ENCODE measurements at regions not wholly inside any gene's neighbourhood (a gene's known extent, or its start where the extent isn't known, plus 50 kb on each side); places are given as distances from the start of the nearest gene placed in this dataset.

- in situ Hi-C loops (cut with HindIII; ENCODE audit: low sequenced_read_pairs), result no loop called here
- DNase-seq (ENCODE audit: low spot score), result no peak
These were observed 248.4 kb upstream of the KLF6 start for GRCh38 chr10:4033341-4033896.

- no peak for DNase-seq (ENCODE audit: low spot score)
- in situ Hi-C loops (cut with HindIII; ENCODE audit: low sequenced_read_pairs), result no loop called here
These were observed 244.9 kb upstream of the KLF6 start for GRCh38 chr10:4029866-4030265.

- no peak for DNase-seq (ENCODE audit: low spot score)
- in situ Hi-C loops (cut with HindIII; ENCODE audit: low sequenced_read_pairs), result no loop called here
These were observed 244.0 kb upstream of the KLF6 start for GRCh38 chr10:4028854-4029583.

GRCh38 chr10:4028027-4028471, 243.0 kb upstream of the KLF6 start:
- in situ Hi-C loops (cut with HindIII; ENCODE audit: low sequenced_read_pairs), result no loop called here
- DNase-seq (ENCODE audit: low spot score), result no peak

- in situ Hi-C loops (cut with HindIII; ENCODE audit: low sequenced_read_pairs), result no loop called here
- DNase-seq (ENCODE audit: low spot score), result peak; percentile 10
These were observed 240.3 kb upstream of the KLF6 start for GRCh38 chr10:4025339-4025738.

GRCh38 chr10:4024516-4025245, 239.7 kb upstream of the KLF6 start:
- peak; percentile 35 for DNase-seq (ENCODE audit: low spot score)
- in situ Hi-C loops (cut with HindIII; ENCODE audit: low sequenced_read_pairs), result no loop called here

- no peak for DNase-seq (ENCODE audit: low spot score)
- in situ Hi-C loops (cut with HindIII; ENCODE audit: low sequenced_read_pairs), result no loop called here
These were observed 239.0 kb upstream of the KLF6 start for GRCh38 chr10:4024027-4024426.

GRCh38 chr10:4022473-4022872, 237.5 kb upstream of the KLF6 start:
- in situ Hi-C loops (cut with HindIII; ENCODE audit: low sequenced_read_pairs), result no loop called here
- no peak for DNase-seq (ENCODE audit: low spot score)

GRCh38 chr10:4020631-4021030, 235.6 kb upstream of the KLF6 start:
- DNase-seq (ENCODE audit: low spot score), result no peak
- in situ Hi-C loops (cut with HindIII; ENCODE audit: low sequenced_read_pairs), result no loop called here

- no peak for DNase-seq (ENCODE audit: low spot score)
- in situ Hi-C loops (cut with HindIII; ENCODE audit: low sequenced_read_pairs), result no loop called here
These were observed 233.1 kb upstream of the KLF6 start for GRCh38 chr10:4018054-4018511.

- in situ Hi-C loops (cut with HindIII; ENCODE audit: low sequenced_read_pairs), result no loop called here
- DNase-seq (ENCODE audit: low spot score), result no peak
These were observed 232.3 kb upstream of the KLF6 start for GRCh38 chr10:4017336-4017735.

GRCh38 chr10:4016214-4016740, 231.3 kb upstream of the KLF6 start:
- in situ Hi-C loops (cut with HindIII; ENCODE audit: low sequenced_read_pairs), result no loop called here
- no peak for DNase-seq (ENCODE audit: low spot score)

GRCh38 chr10:4013651-4014121, 228.7 kb upstream of the KLF6 start:
- no peak for DNase-seq (ENCODE audit: low spot score)
- in situ Hi-C loops (cut with HindIII; ENCODE audit: low sequenced_read_pairs), result no loop called here

GRCh38 chr10:4012848-4013247, 227.8 kb upstream of the KLF6 start:
- no peak for DNase-seq (ENCODE audit: low spot score)
- in situ Hi-C loops (cut with HindIII; ENCODE audit: low sequenced_read_pairs), result no loop called here

- in situ Hi-C loops (cut with HindIII; ENCODE audit: low sequenced_read_pairs), result no loop called here
These were observed 226.3 kb upstream of the KLF6 start for GRCh38 chr10:4011136-4011812.

GRCh38 chr10:4008676-4009382, 223.8 kb upstream of the KLF6 start:
- DNase-seq (ENCODE audit: low spot score), result no peak
- in situ Hi-C loops (cut with HindIII; ENCODE audit: low sequenced_read_pairs), result no loop called here

More at GRCh38 chr10:4011136-4011812, 226.3 kb upstream of the KLF6 start:
- no peak for DNase-seq (ENCODE audit: low spot score)

- DNase-seq (ENCODE audit: low spot score), result no peak
- in situ Hi-C loops (cut with HindIII; ENCODE audit: low sequenced_read_pairs), result no loop called here
These were observed 222.8 kb upstream of the KLF6 start for GRCh38 chr10:4007771-4008170.

GRCh38 chr10:4006858-4007257, 221.8 kb upstream of the KLF6 start:
- in situ Hi-C loops (cut with HindIII; ENCODE audit: low sequenced_read_pairs), result no loop called here
- DNase-seq (ENCODE audit: low spot score), result no peak

- in situ Hi-C loops (cut with HindIII; ENCODE audit: low sequenced_read_pairs), result no loop called here
These were observed 221.0 kb upstream of the KLF6 start for GRCh38 chr10:4006051-4006450.

More at GRCh38 chr10:4006051-4006450, 221.0 kb upstream of the KLF6 start:
- no peak for DNase-seq (ENCODE audit: low spot score)

Measured in G401 (cell line).